ENCODE measurements at regions not wholly inside any gene's neighbourhood (a gene's known extent, or its start where the extent isn't known, plus 50 kb on each side); places are given as distances from the start of the nearest gene placed in this dataset.
"Not testable (repeated sequence)": the region's sequence is repeated elsewhere in the genome, so short reads cannot be mapped to it uniquely, and the experiment has no call there.

DNA sequence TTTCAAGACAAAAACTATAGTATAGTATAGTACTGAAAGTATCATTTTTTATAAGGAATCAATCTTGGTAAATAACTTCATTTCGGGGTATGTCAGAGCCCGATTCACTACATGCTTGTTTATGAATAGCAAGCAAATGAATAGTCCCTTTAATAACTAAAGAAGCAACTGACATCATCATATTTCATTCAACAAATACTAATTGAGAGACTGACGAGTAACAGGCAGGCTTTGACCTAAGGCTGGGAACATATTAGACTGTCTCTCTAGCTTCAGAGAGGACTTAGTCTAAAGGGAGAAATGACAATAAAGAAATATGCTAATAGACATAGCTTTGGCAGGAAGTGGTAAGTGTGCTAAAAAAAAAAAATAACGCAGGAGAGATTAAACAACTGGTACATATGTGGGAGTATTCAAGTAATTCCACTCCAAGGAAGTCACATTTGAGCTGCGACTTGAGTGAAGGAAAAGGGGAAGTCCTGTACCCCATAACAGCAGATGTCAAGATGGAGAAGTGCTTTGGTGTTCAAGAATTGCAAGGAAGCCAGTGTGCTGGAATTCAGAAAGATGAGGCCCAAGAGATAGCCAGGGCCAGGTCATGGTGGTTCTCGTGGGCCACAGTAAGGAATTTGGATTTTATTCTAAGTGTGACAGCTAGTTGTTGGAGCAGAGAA, 284.9 kb downstream of the FBXO8 start:
- Histone ChIP-seq H3K79me2 (ENCODE audit: insufficient read depth, low read depth) (no peaks in the 10 kb centered on the region), H3K27ac (no peak overlapping the region), H4K20me1 (ENCODE audit: insufficient read depth) (no peaks in the 10 kb centered on the region), H3K4me3 (IDR thresholded peaks at IDR 0.05; ENCODE audit: insufficient read depth, low read depth, low read length) (no peak overlapping the region), H3K4me1 (ENCODE audit: low read depth, poor library complexity, severe bottlenecking) (no peaks in the 10 kb centered on the region), H3K36me3 (ENCODE audit: insufficient read depth) (no peaks in the 10 kb centered on the region), H2AFZ (ENCODE audit: low read depth) (no peak overlapping the region), H3K9ac (no peak overlapping the region), H3K4me2 (no peak overlapping the region), H3K27me3 (ENCODE audit: insufficient read depth, low read depth) (no peaks in the 10 kb centered on the region)
- TF ChIP-seq, protein P1, sequence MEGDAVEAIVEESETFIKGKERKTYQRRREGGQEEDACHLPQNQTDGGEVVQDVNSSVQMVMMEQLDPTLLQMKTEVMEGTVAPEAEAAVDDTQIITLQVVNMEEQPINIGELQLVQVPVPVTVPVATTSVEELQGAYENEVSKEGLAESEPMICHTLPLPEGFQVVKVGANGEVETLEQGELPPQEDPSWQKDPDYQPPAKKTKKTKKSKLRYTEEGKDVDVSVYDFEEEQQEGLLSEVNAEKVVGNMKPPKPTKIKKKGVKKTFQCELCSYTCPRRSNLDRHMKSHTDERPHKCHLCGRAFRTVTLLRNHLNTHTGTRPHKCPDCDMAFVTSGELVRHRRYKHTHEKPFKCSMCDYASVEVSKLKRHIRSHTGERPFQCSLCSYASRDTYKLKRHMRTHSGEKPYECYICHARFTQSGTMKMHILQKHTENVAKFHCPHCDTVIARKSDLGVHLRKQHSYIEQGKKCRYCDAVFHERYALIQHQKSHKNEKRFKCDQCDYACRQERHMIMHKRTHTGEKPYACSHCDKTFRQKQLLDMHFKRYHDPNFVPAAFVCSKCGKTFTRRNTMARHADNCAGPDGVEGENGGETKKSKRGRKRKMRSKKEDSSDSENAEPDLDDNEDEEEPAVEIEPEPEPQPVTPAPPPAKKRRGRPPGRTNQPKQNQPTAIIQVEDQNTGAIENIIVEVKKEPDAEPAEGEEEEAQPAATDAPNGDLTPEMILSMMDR (conservative IDR thresholded peaks at IDR 0.05; ENCODE audit: low read depth, low read length), result no peak

DNA sequence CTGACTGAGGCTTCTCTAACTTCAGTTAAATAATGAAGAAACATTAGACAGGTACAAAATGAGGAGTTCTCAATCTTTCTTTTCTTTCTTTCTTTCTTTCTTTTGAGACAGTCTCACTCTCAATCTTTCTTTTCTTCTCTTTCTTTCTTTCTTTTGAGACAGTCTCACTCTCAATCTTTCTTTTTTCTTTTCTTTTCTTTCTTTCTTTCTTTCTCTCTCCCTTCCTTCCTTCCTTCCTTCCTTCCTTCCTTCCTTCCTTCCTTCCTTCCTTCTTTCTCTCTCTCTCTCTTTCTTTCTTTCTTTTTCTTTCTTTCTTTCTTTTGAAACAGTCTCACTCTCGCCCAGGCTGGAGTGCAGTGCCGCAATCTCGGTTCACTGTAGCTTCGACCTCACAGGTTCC, 287.7 kb downstream of the FBXO8 start:
- H3K27me3 ChIP-seq (ENCODE audit: insufficient read depth, low read depth); H3K4me1 ChIP-seq (ENCODE audit: low read depth, poor library complexity, severe bottlenecking); H3K36me3 ChIP-seq (ENCODE audit: insufficient read depth); H3K4me2 ChIP-seq; H3K79me2 ChIP-seq (ENCODE audit: insufficient read depth, low read depth); H3K4me3 ChIP-seq (IDR thresholded peaks at IDR 0.05; ENCODE audit: insufficient read depth, low read depth, low read length); H3K27ac ChIP-seq; H4K20me1 ChIP-seq (ENCODE audit: insufficient read depth); H2AFZ ChIP-seq (ENCODE audit: low read depth); H3K9ac ChIP-seq: not testable (repeated sequence)

DNA sequence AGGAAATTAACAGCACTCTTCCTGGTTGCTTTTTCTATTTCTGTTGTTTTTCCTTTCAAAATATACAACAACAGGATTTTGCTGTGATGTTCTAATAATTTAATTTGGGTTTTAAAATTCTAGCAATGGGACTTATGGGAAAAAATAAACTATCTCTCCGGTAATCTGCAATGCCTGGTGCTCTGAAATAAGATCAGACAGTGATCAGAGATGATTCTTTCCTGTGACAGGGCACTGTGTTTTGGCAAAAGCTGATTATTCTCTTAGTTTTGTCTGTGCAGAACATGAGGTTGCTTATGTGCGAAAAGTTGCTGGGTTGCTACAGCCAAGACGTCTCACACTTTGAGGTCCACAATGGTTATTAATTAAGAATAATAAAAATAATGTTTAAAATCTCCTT, 291.7 kb downstream of the FBXO8 start:
- Histone ChIP-seq H3K79me2 (ENCODE audit: insufficient read depth, low read depth) (no peaks in the 10 kb centered on the region), H3K27me3 (ENCODE audit: insufficient read depth, low read depth) (no peaks in the 10 kb centered on the region), H3K36me3 (ENCODE audit: insufficient read depth) (no peaks in the 10 kb centered on the region), H3K9ac (no peak overlapping the region), H3K4me3 (IDR thresholded peaks at IDR 0.05; ENCODE audit: insufficient read depth, low read depth, low read length) (no peak overlapping the region), H3K4me1 (ENCODE audit: low read depth, poor library complexity, severe bottlenecking) (no peaks in the 10 kb centered on the region), H4K20me1 (ENCODE audit: insufficient read depth) (no peaks in the 10 kb centered on the region), H3K27ac (no peak overlapping the region), H3K4me2 (no peak overlapping the region), H2AFZ (ENCODE audit: low read depth) (no peak overlapping the region)
- TF ChIP-seq, protein P1 (conservative IDR thresholded peaks at IDR 0.05; ENCODE audit: low read depth, low read length), result no peak

DNA sequence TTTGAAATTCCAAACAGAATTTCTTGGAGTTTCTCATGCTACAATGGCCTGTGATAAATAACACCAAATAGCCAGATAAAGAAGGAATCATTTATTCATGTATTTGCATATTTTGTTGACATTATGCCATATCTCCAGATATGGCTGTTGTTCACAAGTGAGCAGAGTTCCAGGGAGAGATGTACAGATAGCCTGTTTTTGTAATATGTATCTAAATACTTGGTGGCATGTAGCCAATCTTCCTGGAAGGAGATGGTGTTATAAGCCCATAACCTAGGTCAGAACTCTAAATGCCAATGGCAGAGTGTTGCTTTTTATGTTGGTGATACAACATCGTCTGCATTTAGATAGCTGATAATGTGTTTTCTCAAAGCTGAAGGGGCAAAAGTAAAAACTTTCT, 292.2 kb downstream of the FBXO8 start:
- Histone ChIP-seq H3K79me2 (ENCODE audit: insufficient read depth, low read depth) (no peaks in the 10 kb centered on the region), H2AFZ (ENCODE audit: low read depth) (no peak overlapping the region), H3K9ac (no peak overlapping the region), H3K27ac (no peak overlapping the region), H3K27me3 (ENCODE audit: insufficient read depth, low read depth) (no peaks in the 10 kb centered on the region), H4K20me1 (ENCODE audit: insufficient read depth) (no peaks in the 10 kb centered on the region), H3K4me3 (IDR thresholded peaks at IDR 0.05; ENCODE audit: insufficient read depth, low read depth, low read length) (no peak overlapping the region), H3K36me3 (ENCODE audit: insufficient read depth) (no peaks in the 10 kb centered on the region), H3K4me2 (no peak overlapping the region), H3K4me1 (ENCODE audit: low read depth, poor library complexity, severe bottlenecking) (no peaks in the 10 kb centered on the region)
- TF ChIP-seq, protein P1 (conservative IDR thresholded peaks at IDR 0.05; ENCODE audit: low read depth, low read length), result no peak

DNA sequence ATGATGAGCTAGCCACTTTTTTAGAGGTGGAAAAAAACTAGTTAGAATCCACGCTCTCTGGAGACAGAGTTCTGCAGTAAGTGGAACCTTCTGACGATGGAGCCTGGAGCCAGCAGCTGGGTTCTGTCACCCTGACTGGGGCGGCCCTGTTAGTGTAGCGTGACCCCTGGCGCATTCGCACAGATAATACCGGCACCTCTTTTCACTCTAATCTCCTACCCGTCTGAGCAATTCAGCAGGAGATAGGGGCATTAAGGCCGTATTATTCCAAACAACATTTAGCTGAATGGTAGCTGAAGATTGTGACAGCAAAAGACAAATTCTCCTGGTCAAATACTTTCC, 292.6 kb downstream of the FBXO8 start:
- H3K79me2 ChIP-seq (ENCODE audit: insufficient read depth, low read depth), result no peaks in the 10 kb centered on the region
- H3K27me3 ChIP-seq (ENCODE audit: insufficient read depth, low read depth), result no peaks in the 10 kb centered on the region
- H2AFZ ChIP-seq (ENCODE audit: low read depth), result no peak overlapping the region
- no peak overlapping the region for H3K4me2 ChIP-seq
- H3K4me3 ChIP-seq (IDR thresholded peaks at IDR 0.05; ENCODE audit: insufficient read depth, low read depth, low read length), result no peak overlapping the region
- no peak overlapping the region for H3K9ac ChIP-seq
- H4K20me1 ChIP-seq (ENCODE audit: insufficient read depth), result no peaks in the 10 kb centered on the region
- no peaks in the 10 kb centered on the region for H3K36me3 ChIP-seq (ENCODE audit: insufficient read depth)
- no peak overlapping the region for H3K27ac ChIP-seq
- TF ChIP-seq, protein P1 (conservative IDR thresholded peaks at IDR 0.05; ENCODE audit: low read depth, low read length), result no peak
- no peaks in the 10 kb centered on the region for H3K4me1 ChIP-seq (ENCODE audit: low read depth, poor library complexity, severe bottlenecking)
